H1 (cell line): ENCODE measurements at regions not wholly inside any gene's neighbourhood (a gene's known extent, or its start where the extent isn't known, plus 50 kb on each side); places are given as distances from the start of the nearest gene placed in this dataset.

ENCODE experiments used
- CTCF ChIA-PET: fragments of 300-600 bp; sonication (Branson Sonifier 250); formaldehyde crosslinking; loops from one replicate; lab custom pipeline; 2021; ENCODE audit not compliant: partially characterized antibody; lab: Charles Lee
- POLR2A ChIA-PET: fragments of 300-600 bp; sonication (Branson Sonifier 250); formaldehyde crosslinking; loops from one replicate; lab custom pipeline; 2021; ENCODE audit warnings: inconsistent platforms; ENCODE audit not compliant: partially characterized antibody; lab: Charles Lee
- DNase-seq, 2 experiments: peaks; one replicate each; pipeline versions ENCODE4 v3.0.0 to v3.0.0-alpha.2; 2010 to 2022; ENCODE audit warnings: low spot score in 2 of 2, low read depth in 1 of 2, mixed read lengths in 1 of 2
- FAIRE-seq: peaks from 2 replicates; lab custom pipeline; 2011; peaks lifted over from hg19 to GRCh38; lab: Jason Lieb, UNC
- H2AFZ ChIP-seq: 2 replicates; pipeline ENCODE4 v1.8.1; 2012; ENCODE audit warnings: low read length, inconsistent platforms
- H2AK5ac ChIP-seq: 2 replicates; pipeline ENCODE4 v1.6.1; 2013; ENCODE audit warnings: low read depth, low read length
- H2BK120ac ChIP-seq: replicated peaks from 2 replicates; pipeline ENCODE3; 2013; ENCODE audit warnings: low read depth, low read length, inconsistent platforms
- H2BK12ac ChIP-seq: 2 replicates; pipeline ENCODE4 v1.6.1; 2013; ENCODE audit warnings: low read depth, low read length
- H2BK15ac ChIP-seq: 2 replicates; pipeline ENCODE4 v1.6.1; 2013; ENCODE audit warnings: low read length
- H2BK20ac ChIP-seq: 2 replicates; pipeline ENCODE4 v1.6.1; 2013; ENCODE audit warnings: low read length
- H2BK5ac ChIP-seq: 2 replicates; pipeline ENCODE4 v1.6.1; 2013; ENCODE audit warnings: low read depth, low read length
- H3K14ac ChIP-seq: 2 replicates; pipeline ENCODE4 v1.6.1; 2013; ENCODE audit warnings: inconsistent platforms; ENCODE audit not compliant: insufficient read length
- H3K18ac ChIP-seq: 2 replicates; pipeline ENCODE4 v1.6.1; 2013; ENCODE audit warnings: low read length; ENCODE audit errors: extremely low read depth
- H3K23ac ChIP-seq: 2 replicates; pipeline ENCODE4 v1.6.1; 2013; ENCODE audit warnings: inconsistent platforms; ENCODE audit not compliant: insufficient read length
- H3K23me2 ChIP-seq: 2 replicates; pipeline ENCODE4 v1.6.1; 2013; ENCODE audit warnings: low read depth, low read length
- H3K27ac ChIP-seq: 2 replicates; pipeline ENCODE4 v1.6.1; 2011; ENCODE audit warnings: low read depth, low read length, inconsistent platforms
- H3K27me3 ChIP-seq, 4 experiments: replicated peaks in 1 of 4; 1 replicate in 1 of 4; 2 replicates in 3 of 4; pipeline versions ENCODE4 v1.6.1 to v1.8.1; 2011 to 2013; ENCODE audit warnings: low read length in 3 of 4, mild to moderate bottlenecking in 3 of 4, inconsistent platforms in 2 of 4, mixed read lengths in 2 of 4, moderate library complexity in 1 of 4; ENCODE audit not compliant: control insufficient read depth in 3 of 4, insufficient read depth in 3 of 4; ENCODE audit errors: extremely low read depth in 1 of 4
- H3K36me3 ChIP-seq, 4 experiments: 2 replicates each; pipeline versions ENCODE4 v1.6.1 to v1.8.1; 2011 to 2013; ENCODE audit warnings: mild to moderate bottlenecking in 4 of 4, low read length in 3 of 4, moderate library complexity in 2 of 4, control low read depth in 1 of 4, inconsistent platforms in 1 of 4; ENCODE audit not compliant: insufficient read depth in 4 of 4, control insufficient read depth in 2 of 4
- H3K4ac ChIP-seq: replicated peaks from 2 replicates; pipeline ENCODE3; 2013; ENCODE audit warnings: low read length, low read depth, mixed read lengths, inconsistent platforms; ENCODE audit not compliant: insufficient read length
- H3K4me1 ChIP-seq, 4 experiments: replicated peaks in 1 of 4; 1 replicate in 1 of 4; 2 replicates in 3 of 4; pipeline versions ENCODE4 v1.6.1 to v1.8.1; 2011 to 2013; ENCODE audit warnings: low read length in 3 of 4, inconsistent platforms in 2 of 4, mixed read lengths in 1 of 4; ENCODE audit not compliant: insufficient read depth in 4 of 4, control insufficient read depth in 3 of 4
- H3K4me2 ChIP-seq, 2 experiments: 2 replicates each; pipeline versions ENCODE4 v1.6.1 to v1.8.1; 2011 to 2013; ENCODE audit warnings: low read depth in 2 of 2, low read length in 2 of 2, control low read depth in 1 of 2, inconsistent platforms in 1 of 2, mild to moderate bottlenecking in 1 of 2; ENCODE audit not compliant: insufficient read depth in 1 of 2
- H3K4me3 ChIP-seq, 4 experiments: fragments of 200-600, 300-600 bp in 1 of 4; sonication (generic), shearing (Covaris generic), sonication (Bioruptor Twin) in 1 of 4; 2 replicates each; pipeline versions ENCODE4 v1.5.1 to v1.8.1; 2011 to 2016; ENCODE audit warnings: low read length in 4 of 4, low read depth in 3 of 4, control low read depth in 2 of 4, inconsistent platforms in 2 of 4, mild to moderate bottlenecking in 2 of 4, mixed read lengths in 1 of 4, moderate library complexity in 1 of 4; ENCODE audit not compliant: insufficient read depth in 2 of 4; ENCODE audit errors: extremely low read depth in 1 of 4
- H3K56ac ChIP-seq: replicated peaks from 2 replicates; pipeline ENCODE3; 2013; ENCODE audit warnings: low read depth, mild to moderate bottlenecking, mixed read lengths, low read length, inconsistent platforms; ENCODE audit not compliant: insufficient read length
- H3K79me1 ChIP-seq: 2 replicates; pipeline ENCODE4 v1.6.1; 2013; ENCODE audit warnings: low read depth, low read length, control low read depth
- H3K79me2 ChIP-seq, 2 experiments: 2 replicates each; pipeline versions ENCODE4 v1.6.1 to v1.8.1; 2012 to 2013; ENCODE audit warnings: low read length in 2 of 2, mild to moderate bottlenecking in 2 of 2, inconsistent platforms in 1 of 2; ENCODE audit not compliant: insufficient read depth in 2 of 2, control insufficient read depth in 1 of 2
- H3K9ac ChIP-seq, 4 experiments: replicated peaks in 1 of 4; 1 replicate in 1 of 4; 2 replicates in 3 of 4; pipeline versions ENCODE4 v1.6.1 to v1.8.1; 2011 to 2013; ENCODE audit warnings: low read depth in 3 of 4, low read length in 3 of 4, control low read depth in 2 of 4, mild to moderate bottlenecking in 2 of 4, moderate library complexity in 2 of 4, inconsistent platforms in 1 of 4; ENCODE audit errors: extremely low read depth in 1 of 4
- H3K9me3 ChIP-seq, 2 experiments: 2 replicates each; pipeline versions ENCODE4 v1.6.1 to v1.8.1; 2012 to 2013; ENCODE audit warnings: mild to moderate bottlenecking in 2 of 2, moderate library complexity in 2 of 2, control low read depth in 1 of 2, inconsistent platforms in 1 of 2, low read depth in 1 of 2, low read length in 1 of 2, mixed read lengths in 1 of 2; ENCODE audit not compliant: insufficient read depth in 2 of 2
- H4K20me1 ChIP-seq, 2 experiments: replicated peaks in 1 of 2; 2 replicates each; pipeline versions ENCODE3 to v1.8.1; 2011 to 2013; ENCODE audit warnings: inconsistent platforms in 2 of 2, low read length in 2 of 2, mild to moderate bottlenecking in 1 of 2; ENCODE audit not compliant: insufficient read depth in 2 of 2, control insufficient read depth in 1 of 2
- H4K5ac ChIP-seq: 2 replicates; pipeline ENCODE4 v1.6.1; 2013; ENCODE audit warnings: low read length, low read depth, mixed read lengths, inconsistent platforms; ENCODE audit not compliant: insufficient read length
- H4K8ac ChIP-seq: 2 replicates; pipeline ENCODE4 v1.8.0; 2013; ENCODE audit warnings: mild to moderate bottlenecking, moderate library complexity, low read length, inconsistent platforms; ENCODE audit not compliant: insufficient read depth; ENCODE audit errors: extremely low read depth
- H4K91ac ChIP-seq: replicated peaks from 2 replicates; pipeline ENCODE3; 2013; ENCODE audit warnings: low read length, mixed read lengths, inconsistent platforms; ENCODE audit not compliant: insufficient read length
- CEBPB ChIP-seq: IDR thresholded peaks from 2 replicates; pipeline ENCODE4 v1.6.1; 2012; ENCODE audit warnings: low read depth, low read length
- CREB1 ChIP-seq: IDR thresholded peaks from 2 replicates; pipeline ENCODE4 v1.6.1; 2012; ENCODE audit warnings: inconsistent platforms
- GTF2F1 ChIP-seq: IDR thresholded peaks from 2 replicates; pipeline ENCODE4 v1.6.1; 2012; ENCODE audit warnings: low read depth, low read length, improper control_type of control experiment, borderline replicate concordance
- HDAC2 ChIP-seq, 2 experiments: fragments of 300-600 bp in 1 of 2; sonication (generic) in 1 of 2; IDR thresholded peaks; 2 replicates each; pipeline ENCODE4 v1.6.1; 2011 to 2012; ENCODE audit warnings: low read depth in 2 of 2, low read length in 2 of 2, mild to moderate bottlenecking in 2 of 2, moderate library complexity in 2 of 2, borderline replicate concordance in 1 of 2, inconsistent platforms in 1 of 2
- JUND ChIP-seq: IDR thresholded peaks from 2 replicates; pipeline ENCODE4 v1.6.1; 2011; ENCODE audit warnings: mild to moderate bottlenecking, improper control_type of control experiment, low read length
- KDM4A ChIP-seq: IDR thresholded peaks from one replicate; pipeline ENCODE4 v1.7.1; 2012; ENCODE audit warnings: low read depth, mild to moderate bottlenecking, moderate library complexity, low read length, inconsistent platforms; ENCODE audit not compliant: severe bottlenecking
- POLR2A ChIP-seq, 2 experiments: IDR thresholded peaks; 1 replicate in 1 of 2; 2 replicates in 1 of 2; pipeline ENCODE4 v1.6.1; 2011; ENCODE audit warnings: low read depth in 2 of 2, low read length in 2 of 2, mild to moderate bottlenecking in 2 of 2; ENCODE audit errors: control extremely low read depth in 1 of 2
- RFX5 ChIP-seq: IDR thresholded peaks from 2 replicates; pipeline ENCODE4 v1.6.1; 2011; ENCODE audit warnings: low read depth, low read length, improper control_type of control experiment, borderline replicate concordance
- RXRA ChIP-seq: IDR thresholded peaks from 2 replicates; pipeline ENCODE4 v1.6.1; 2011; ENCODE audit warnings: low read depth, mild to moderate bottlenecking, low read length, moderate library complexity; ENCODE audit not compliant: insufficient read depth
- SAP30 ChIP-seq: fragments of 300-600 bp; sonication (generic); IDR thresholded peaks from 2 replicates; pipeline ENCODE4 v1.7.1; 2012; ENCODE audit warnings: low read length, moderate library complexity, mild to moderate bottlenecking, inconsistent platforms; ENCODE audit not compliant: insufficient read depth, insufficient replicate concordance
- SP4 ChIP-seq: IDR thresholded peaks from 2 replicates; pipeline ENCODE4 v1.6.1; 2012; ENCODE audit warnings: low read length, inconsistent platforms
- SRF ChIP-seq: IDR thresholded peaks from 2 replicates; pipeline ENCODE4 v1.6.1; 2011; ENCODE audit warnings: mild to moderate bottlenecking, low read depth, low read length, moderate library complexity
- SUZ12 ChIP-seq: fragments of 200-600 bp; sonication (generic); IDR thresholded peaks from 2 replicates; pipeline ENCODE4 v1.6.1; 2012; ENCODE audit warnings: mild to moderate bottlenecking, inconsistent platforms, low read length, moderate library complexity, mixed read lengths
- TEAD4 ChIP-seq: IDR thresholded peaks from 2 replicates; pipeline ENCODE4 v1.6.1; 2012; ENCODE audit warnings: low read depth, low read length, inconsistent platforms, mixed read lengths
- ZNF274 ChIP-seq: IDR thresholded peaks from 2 replicates; pipeline ENCODE4 v1.7.0; 2012; ENCODE audit warnings: low read length, borderline replicate concordance; ENCODE audit errors: extremely low read depth

GRCh38 chr7:13151978-13152377 lies 464.5 kb downstream of the ARL4A start (continued):
- no peak for TF ChIP-seq RXRA
- TF ChIP-seq POLR2A (IDR thresholded peaks at IDR 0.05; ENCODE audit: control extremely low read depth in 1 of 2, low read depth in 2 of 2, low read length in 2 of 2): no peak

GRCh38 chr7:13152755-13153154 lies 465.3 kb downstream of the ARL4A start:
- Histone ChIP-seq H3K18ac (no peak overlapping the region), H3K4ac (no peak overlapping the region), H4K91ac (no peak overlapping the region), H2AK5ac (no peak overlapping the region), H2BK12ac (no peak overlapping the region), H3K9me3 (no peaks in the 10 kb centered on the region), H2BK120ac (no peak overlapping the region), H3K79me2 (no peaks in the 10 kb centered on the region), H2AFZ (no peak overlapping the region), H3K23ac (no peak overlapping the region), H3K14ac (no peak overlapping the region), H3K9ac (no peak overlapping the region), H4K8ac (no peak overlapping the region), H3K27ac (no peak overlapping the region), H3K27me3 (no peaks in the 10 kb centered on the region), H4K5ac (no peak overlapping the region), H4K20me1 (no peaks in the 10 kb centered on the region), H2BK15ac (no peak overlapping the region), H3K4me2 (no peak overlapping the region), H3K56ac (no peak overlapping the region), H2BK5ac (no peak overlapping the region), H3K23me2 (no peaks in the 10 kb centered on the region), H3K79me1 (no peaks in the 10 kb centered on the region), H3K4me3 (no peak overlapping the region), H2BK20ac (no peak overlapping the region), H3K4me1 (no peaks in the 10 kb centered on the region), H3K36me3 (no peaks in the 10 kb centered on the region)
- TF ChIP-seq CEBPB: no peak
- no peak for TF ChIP-seq SP4
- TF ChIP-seq CREB1: no peak
- no peak for TF ChIP-seq SRF
- TF ChIP-seq SAP30: no peak
- TF ChIP-seq GTF2F1: no peak
- no peak for TF ChIP-seq JUND
- TF ChIP-seq TEAD4: no peak
- no peak for TF ChIP-seq ZNF274
- no peak for TF ChIP-seq SUZ12
- TF ChIP-seq KDM4A: no peak
- no peak for TF ChIP-seq HDAC2 (IDR thresholded peaks at IDR 0.05; ENCODE audit: borderline replicate concordance in 1 of 2, low read depth in 2 of 2, low read length in 2 of 2)
- TF ChIP-seq POLR2A (IDR thresholded peaks at IDR 0.05; ENCODE audit: control extremely low read depth in 1 of 2, low read depth in 2 of 2, low read length in 2 of 2): no peak
- no peak for TF ChIP-seq RFX5
- FAIRE-seq (no peak), DNase-seq (no peak)
- ChIA-PET POLR2A (interaction anchor here (0.6 kb wide), 1 partner anchor 165 kb away, joined by 3 read pairs; no protein-coding TSS in a partner anchor), CTCF (interaction anchor here (1.3 kb wide), 1 partner anchor 35 kb away, joined by 3 read pairs; no protein-coding TSS in a partner anchor)
